Esophagus muscularis mucosa (tissue), 4 donors: ENCODE measurements at regions not wholly inside any gene's neighbourhood (a gene's known extent, or its start where the extent isn't known, plus 50 kb on each side); places are given as distances from the start of the nearest gene placed in this dataset.

Experiments
- DNase-seq: peaks from one replicate; pipeline ENCODE4 v3.0.0-alpha.2; 2017; ENCODE audit errors: extremely low spot score
- H3K27ac ChIP-seq, 4 donors: fragments of 200-600 bp; sonication (generic); replicated peaks in 1 of 4; 1 replicate in 3 of 4; 2 replicates in 1 of 4; pipeline ENCODE4 v1.5.1; 2016 to 2019; ENCODE audit warnings: mild to moderate bottlenecking in 1 of 4
- H3K27me3 ChIP-seq, 4 donors: fragments of 200-600 bp; sonication (generic); one replicate each; pipeline versions ENCODE4 v1.5.1 to v1.6.0; 2016 to 2019
- H3K36me3 ChIP-seq, 4 donors: fragments of 200-600 bp; sonication (generic); one replicate each; pipeline ENCODE4 v1.5.1; 2016 to 2019
- H3K4me1 ChIP-seq, 4 donors: fragments of 200-600 bp; sonication (generic); one replicate each; pipeline ENCODE4 v1.5.1; 2016 to 2019
- H3K4me3 ChIP-seq, 4 donors: fragments of 200-600 bp; sonication (generic); 1 replicate in 2 of 4; 2 replicates in 2 of 4; pipeline ENCODE4 v1.5.1; 2016 to 2019; ENCODE audit warnings: mild to moderate bottlenecking in 4 of 4, moderate library complexity in 1 of 4
- H3K9me3 ChIP-seq, 4 donors: fragments of 200-600 bp; sonication (generic); 1 replicate in 3 of 4; 2 replicates in 1 of 4; pipeline ENCODE4 v1.5.1; 2016 to 2019
- CTCF ChIP-seq, 3 experiments: fragments of 200-600 bp in 2 of 3; fragments of 450-650 bp in 1 of 3; sonication (generic) in 2 of 3; IDR thresholded peaks; one replicate each; pipeline ENCODE4 v1.5.1; 2017 to 2019; ENCODE audit warnings: antibody characterized with exemption in 3 of 3, mild to moderate bottlenecking in 2 of 3, moderate library complexity in 1 of 3
- EP300 ChIP-seq: sonication (generic); formaldehyde crosslinking; IDR thresholded peaks from one replicate; pipeline ENCODE4 v1.6.1; 2017; ENCODE audit warnings: antibody characterized with exemption
- POLR2A ChIP-seq: fragments of 450-650 bp; IDR thresholded peaks from one replicate; pipeline ENCODE4 v1.6.1; 2017; ENCODE audit warnings: antibody characterized with exemption, moderate library complexity, mild to moderate bottlenecking, low read depth
- POLR2AphosphoS5 ChIP-seq, 2 donors: sonication (generic); formaldehyde crosslinking; IDR thresholded peaks; one replicate each; pipeline ENCODE4 v1.6.1; 2017; ENCODE audit warnings: antibody characterized with exemption in 2 of 2
- WGBS: methylation state at CpG from one replicate; pipeline ENCODE4 v1.1.5; 2018; 5-methylcytosine and 5-hydroxymethylcytosine counted together
- intact Hi-C: fragments of 100-400 bp; cut with DNase I; formaldehyde crosslinking; loops from one replicate; pipeline ENCODE4 v1.15.1; 2023

DNA sequence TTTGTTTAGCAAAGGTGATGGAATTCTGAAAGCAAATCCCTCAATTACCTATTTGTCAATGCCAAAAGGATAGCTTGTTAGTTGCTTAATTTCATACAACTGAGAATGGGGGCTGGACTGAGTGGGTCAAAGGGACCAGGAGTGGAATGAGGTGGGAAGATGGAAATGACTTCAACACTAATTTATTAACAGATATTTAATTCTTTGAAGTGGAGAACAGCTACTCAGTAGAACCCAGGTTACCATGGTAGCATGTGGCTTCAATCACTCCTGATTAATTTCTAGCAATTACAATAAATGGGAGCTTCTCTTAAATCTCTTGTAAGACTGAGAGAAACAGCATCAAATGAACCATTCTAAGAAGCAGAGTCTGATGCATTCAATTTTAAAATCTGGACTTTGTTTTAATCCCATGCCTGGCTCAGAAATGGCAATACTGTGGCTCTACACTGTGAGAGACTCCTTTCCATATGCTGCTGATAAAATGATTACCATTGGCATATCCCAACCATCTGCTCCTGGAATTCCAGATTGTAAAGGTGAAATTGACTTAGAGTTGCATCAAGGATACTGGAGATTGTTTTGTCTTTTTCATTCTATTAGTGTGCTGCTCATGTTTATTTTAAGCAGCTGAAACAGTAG is 607.8 kb downstream of the SNAPC1 start:
- Histone ChIP-seq H3K27me3 (no peaks in the 10 kb centered on the region), H3K36me3 (no peaks in the 10 kb centered on the region), H3K9me3 (no peaks in the 10 kb centered on the region), H3K4me1 (no peaks in the 10 kb centered on the region), H3K4me3 (no peak overlapping the region), H3K27ac (no peak overlapping the region)
- DNase-seq = no peak
- intact Hi-C loops = no loop called here
- TF ChIP-seq POLR2A = no peak

- no peak for TF ChIP-seq POLR2A
- TF ChIP-seq EP300 = no peak
- TF ChIP-seq POLR2AphosphoS5 (IDR thresholded peaks at IDR 0.05) = no peak
- TF ChIP-seq CTCF (IDR thresholded peaks at IDR 0.05) = no peak
- Histone ChIP-seq H3K27ac (no peak overlapping the region), H3K4me3 (no peak overlapping the region), H3K4me1 (no peaks in the 10 kb centered on the region), H3K36me3 (no peaks in the 10 kb centered on the region), H3K27me3 (no peaks in the 10 kb centered on the region), H3K9me3 (peaks cover 0 to 6% (median 0%) of the 10 kb centered on the region in 4 donors)
- intact Hi-C loops = no loop called here
- no peak for DNase-seq
These were observed 611.7 kb downstream of the SNAPC1 start for GRCh38 chr14:62373944-62374343.

- 64% methylated on average over 2 of the region's 2 CpGs for WGBS
These were observed 615.8 kb downstream of the SNAPC1 start for GRCh38 chr14:62378057-62378456.

GRCh38 chr14:62381311-62382070 is 619.3 kb downstream of the SNAPC1 start:
- H3K9me3 ChIP-seq = peaks cover 0 to 6% (median 0%) of the 10 kb centered on the region in 4 donors
- TF ChIP-seq POLR2AphosphoS5 (IDR thresholded peaks at IDR 0.05) (no peak), CTCF (IDR thresholded peaks at IDR 0.05) (no peak), POLR2A (no peak), EP300 (no peak)
- intact Hi-C loops = no loop called here
- no peaks in the 10 kb centered on the region for H3K36me3 ChIP-seq
- H3K27me3 ChIP-seq = no peaks in the 10 kb centered on the region
- H3K4me1 ChIP-seq = no peaks in the 10 kb centered on the region
- H3K27ac ChIP-seq = no peak overlapping the region
- WGBS = 59% methylated on average over 8 of the region's 8 CpGs
- H3K4me3 ChIP-seq = no peak overlapping the region
- DNase-seq = no peak

More at GRCh38 chr14:62378057-62378456, 615.8 kb downstream of the SNAPC1 start:
- H3K36me3 ChIP-seq = no peaks in the 10 kb centered on the region
- no peaks in the 10 kb centered on the region for H3K27me3 ChIP-seq
- H3K9me3 ChIP-seq = peaks cover 0 to 6% (median 0%) of the 10 kb centered on the region in 4 donors
- no peak overlapping the region for H3K4me3 ChIP-seq
- no peaks in the 10 kb centered on the region for H3K4me1 ChIP-seq
- no peak for DNase-seq
- TF ChIP-seq POLR2AphosphoS5 (IDR thresholded peaks at IDR 0.05) (no peak), POLR2A (no peak), CTCF (IDR thresholded peaks at IDR 0.05) (no peak), EP300 (no peak)
- no peak overlapping the region for H3K27ac ChIP-seq
- intact Hi-C loops = no loop called here

DNA sequence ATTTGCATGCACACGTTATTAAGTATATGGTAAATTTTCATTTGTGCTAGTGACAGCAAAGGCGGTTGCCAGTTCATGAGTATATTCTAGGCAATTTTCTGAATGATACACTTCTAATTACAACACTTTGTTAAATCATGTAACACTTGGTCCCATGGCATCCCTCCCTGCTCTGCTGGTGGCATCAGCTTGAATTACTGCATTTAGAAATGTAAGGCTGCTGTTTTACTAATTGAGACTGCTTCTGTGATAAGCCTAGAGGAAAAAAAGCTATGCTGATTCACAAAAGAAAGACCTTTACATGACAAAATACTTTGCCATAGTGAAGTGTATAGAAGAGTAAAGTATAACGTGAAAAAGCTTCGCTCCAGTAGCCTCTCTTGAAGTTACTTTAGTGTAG is 636.1 kb downstream of the KCNH5 start:
- Histone ChIP-seq H3K4me1 (no peaks in the 10 kb centered on the region), H3K27me3 (no peaks in the 10 kb centered on the region), H3K9me3 (no peaks in the 10 kb centered on the region), H3K36me3 (no peaks in the 10 kb centered on the region), H3K4me3 (no peak overlapping the region), H3K27ac (no peak overlapping the region)
- DNase-seq = no peak
- TF ChIP-seq POLR2A (no peak), CTCF (IDR thresholded peaks at IDR 0.05) (no peak), EP300 (no peak), POLR2AphosphoS5 (IDR thresholded peaks at IDR 0.05) (no peak)
- 67% methylated on average over 4 of the region's 4 CpGs for WGBS
- intact Hi-C loops = no loop called here
